GM12878 (cell line): ENCODE measurements at regions not wholly inside any gene's neighbourhood (a gene's known extent, or its start where the extent isn't known, plus 50 kb on each side); places are given as distances from the start of the nearest gene placed in this dataset.

Source experiments
- ATAC-seq: fragments of 200-7000 bp; cut with Tn5 transposase; 3 replicates; pipeline ENCODE4 v1.9.1; 2020; ENCODE audit warnings: mild to moderate bottlenecking, moderate library complexity
- BruUV-seq: library from RNA; stranded (reverse); fragments of 400-500 nt; replicated peaks from 2 replicates; lab custom pipeline; 2021; lab: Mats Ljungman, UMichigan
- CTCF ChIA-PET: fragments of 300-600 bp; sonication (Branson Sonifier 250); formaldehyde crosslinking; extraction: SDS; loops from one replicate; lab custom pipeline; 2021; ENCODE audit warnings: inconsistent platforms; lab: Yijun Ruan, JAX
- POLR2A ChIA-PET: fragments of 350-600 bp; formaldehyde crosslinking; extraction: SDS; loops from one replicate; lab custom pipeline; 2021; ENCODE audit warnings: inconsistent platforms; lab: Charles Lee
- RAD21 ChIA-PET: fragments of 300-600 bp; sonication (Branson Sonifier 250); formaldehyde crosslinking; loops from one replicate; lab custom pipeline; 2023; ENCODE audit warnings: antibody characterized with exemption; ENCODE audit not compliant: unreplicated experiment; lab: Charles Lee
- SMC1A ChIA-PET: fragments of 300-600 bp; sonication (Branson Sonifier 250); formaldehyde crosslinking; loops from one replicate; lab custom pipeline; 2023; ENCODE audit not compliant: unreplicated experiment, uncharacterized antibody; lab: Charles Lee
- DNase-seq: peaks from one replicate; pipeline ENCODE4 v3.0.0-alpha.2; 2011; ENCODE audit warnings: low read depth, low spot score
- FAIRE-seq: peaks from 3 replicates; lab custom pipeline; 2011; peaks lifted over from hg19 to GRCh38; lab: Jason Lieb, UNC
- H2AFZ ChIP-seq: 2 replicates; pipeline ENCODE4 v1.6.0; 2011; ENCODE audit warnings: low read depth, low read length, control low read depth; ENCODE audit not compliant: control insufficient read depth
- H3K27ac ChIP-seq: 2 replicates; pipeline ENCODE4 v1.5.1; 2011; ENCODE audit warnings: control low read depth; ENCODE audit not compliant: control insufficient read depth, insufficient read depth
- H3K27me3 ChIP-seq, 2 experiments: replicated peaks in 1 of 2; 2 replicates each; pipeline versions ENCODE4 v1.6.0 to v1.6.1; 2011; ENCODE audit warnings: low read length in 1 of 2; ENCODE audit not compliant: control insufficient read depth in 2 of 2, insufficient read depth in 2 of 2
- H3K36me3 ChIP-seq, 2 experiments: 2 replicates each; pipeline ENCODE4 v1.5.1; 2011; ENCODE audit warnings: low read length in 1 of 2; ENCODE audit not compliant: control insufficient read depth in 2 of 2, insufficient read depth in 2 of 2
- H3K4me1 ChIP-seq: 2 replicates; pipeline ENCODE4 v1.6.1; 2011; ENCODE audit warnings: mild to moderate bottlenecking, low read length, moderate library complexity, mixed read lengths; ENCODE audit not compliant: control insufficient read depth, insufficient read depth
- H3K4me2 ChIP-seq: 2 replicates; pipeline ENCODE4 v1.6.0; 2011; ENCODE audit warnings: control low read depth; ENCODE audit not compliant: control insufficient read depth, insufficient read depth
- H3K4me3 ChIP-seq: fragments of 200-600 bp; sonication (generic); 2 replicates; pipeline ENCODE4 v1.5.1; 2016
- H3K79me2 ChIP-seq: 2 replicates; pipeline ENCODE4 v1.6.0; 2011; ENCODE audit warnings: low read length; ENCODE audit not compliant: control insufficient read depth, insufficient read depth
- H3K9ac ChIP-seq: 2 replicates; pipeline ENCODE4 v1.8.0; 2011; ENCODE audit warnings: low read length, control low read depth, mixed read lengths; ENCODE audit not compliant: control insufficient read depth, insufficient read depth
- H3K9me3 ChIP-seq: replicated peaks from 3 replicates; pipeline ENCODE4 v1.5.1; 2011; ENCODE audit warnings: mild to moderate bottlenecking, low read length; ENCODE audit not compliant: control insufficient read depth, insufficient read depth
- H4K20me1 ChIP-seq: 2 replicates; pipeline ENCODE4 v1.6.0; 2011; ENCODE audit not compliant: control insufficient read depth, insufficient read depth
- ESRRA ChIP-seq: IDR thresholded peaks from 2 replicates; pipeline ENCODE4 v1.6.1; 2012; ENCODE audit warnings: mild to moderate bottlenecking, low read length, improper control_type of control experiment
- FOXK2 ChIP-seq: fragments of 450-650 bp; IDR thresholded peaks from 2 replicates; pipeline ENCODE4 v1.6.1; 2017; ENCODE audit warnings: mild to moderate bottlenecking, moderate library complexity
- KLF5 ChIP-seq: fragments of 450-650 bp; IDR thresholded peaks from 2 replicates; pipeline ENCODE4 v1.6.1; 2014; ENCODE audit warnings: mild to moderate bottlenecking; ENCODE audit not compliant: partially characterized antibody
- PRDM15 ChIP-seq: fragments of 450-650 bp; formaldehyde crosslinking; IDR thresholded peaks from 2 replicates; pipeline ENCODE4 v1.4.0; 2020; ENCODE audit warnings: mild to moderate bottlenecking, moderate library complexity
- RCOR1 ChIP-seq: conservative IDR thresholded peaks from 2 replicates; pipeline ENCODE4 v1.6.1; 2012; ENCODE audit warnings: low read depth, low read length, improper control_type of control experiment
- ZNF384 ChIP-seq: IDR thresholded peaks from 2 replicates; pipeline ENCODE4 v1.6.1; 2012; ENCODE audit warnings: low read depth, mild to moderate bottlenecking, low read length, improper control_type of control experiment, borderline replicate concordance
- WGBS: methylation state at CpG from one replicate; pipeline ENCODE4 v1.1.6; 2016; ENCODE audit warnings: low lambda C conversion rate; ENCODE audit not compliant: insufficient replicate concordance, insufficient coverage; ENCODE audit errors: missing lambda C conversion rate; 5-methylcytosine and 5-hydroxymethylcytosine counted together
- in situ Hi-C: fragments of 300-500 bp; cut with MboI; formaldehyde crosslinking; loops from 9 replicates; pipeline ENCODE4 v1.14.3; 2018; ENCODE audit warnings: mixed read lengths
- intact Hi-C: fragments of 100-400 bp; cut with micrococcal nuclease; formaldehyde crosslinking; loops from one replicate; pipeline ENCODE4 v1.14.2; 2022; ENCODE audit not compliant: unreplicated experiment

- no peaks in the 10 kb centered on the region for H3K4me1 ChIP-seq
- H3K4me2 ChIP-seq: no peak overlapping the region
- intact Hi-C loops (no loop called here), in situ Hi-C loops (no loop called here)
- CTCF ChIA-PET: no interaction called here
- no peak for ATAC-seq
- RAD21 ChIA-PET: no interaction called here
- no peak overlapping the region for H2AFZ ChIP-seq
- H3K9me3 ChIP-seq: no peaks in the 10 kb centered on the region
- SMC1A ChIA-PET: no interaction called here
- no peak overlapping the region for H3K9ac ChIP-seq
- no peaks in the 10 kb centered on the region for H3K27me3 ChIP-seq
- 35% methylated on average over 9 of the region's 11 CpGs for WGBS
- POLR2A ChIA-PET: no interaction called here
- no peaks in the 10 kb centered on the region for H4K20me1 ChIP-seq
- FAIRE-seq: no peak
- BruUV-seq: no TSS peak
- no peak overlapping the region for H3K27ac ChIP-seq
- no peaks in the 10 kb centered on the region for H3K79me2 ChIP-seq
- no peak overlapping the region for H3K4me3 ChIP-seq
- DNase-seq: no peak
- TF ChIP-seq KLF5: no peak
- no peak for TF ChIP-seq PRDM15 (CRISPR knock-in tag)
- TF ChIP-seq FOXK2: no peak
- no peak for TF ChIP-seq ZNF384
- TF ChIP-seq ESRRA: no peak
- no peak for TF ChIP-seq RCOR1
- H3K36me3 ChIP-seq: no peaks in the 10 kb centered on the region
Observed at GRCh38 chr7:51471981-51472296, 155.3 kb upstream of the COBL start.
